ENCODE measurements at regions not wholly inside any gene's neighbourhood (a gene's known extent, or its start where the extent isn't known, plus 50 kb on each side); places are given as distances from the start of the nearest gene placed in this dataset.

GRCh38 chr12:47025349-47025748 lies 54.1 kb upstream of the PCED1B start:
- no peak for DNase-seq (ENCODE audit: low read depth in 2 of 3, low spot score in 2 of 3)

GRCh38 chr12:47025798-47026197 lies 53.6 kb upstream of the PCED1B start:
- DNase-seq (ENCODE audit: low read depth in 2 of 3, low spot score in 2 of 3) = no peak

GRCh38 chr12:47026291-47026690 lies 53.1 kb upstream of the PCED1B start:
- DNase-seq (ENCODE audit: low read depth in 2 of 3, low spot score in 2 of 3) = no peak

All from activated CD8-positive, alpha-beta memory T cell treated with anti-CD3 and anti-CD28 coated beads for 48 hours (primary cell).